Prostate gland (tissue), 2 donors: ENCODE measurements at regions not wholly inside any gene's neighbourhood (a gene's known extent, or its start where the extent isn't known, plus 50 kb on each side); places are given as distances from the start of the nearest gene placed in this dataset.

Experiments used
- POLR2A ChIP-seq: fragments of 450-650 bp; IDR thresholded peaks from one replicate; pipeline ENCODE4 v1.6.1; 2016; ENCODE audit warnings: antibody characterized with exemption, mild to moderate bottlenecking
- POLR2AphosphoS5 ChIP-seq: sonication (generic); formaldehyde crosslinking; IDR thresholded peaks from one replicate; pipeline ENCODE4 v1.6.1; 2017; ENCODE audit warnings: antibody characterized with exemption
- TF ChIP-seq, protein P1 (sequence below), 4 experiments: fragments of 200-600 bp in 2 of 4; fragments of 450-650 bp in 2 of 4; sonication (generic) in 2 of 4; IDR thresholded peaks; 1 replicate in 3 of 4; 2 replicates in 1 of 4; pipeline ENCODE4 v1.5.1; 2016 to 2019; ENCODE audit warnings: antibody characterized with exemption in 4 of 4, mild to moderate bottlenecking in 2 of 4, moderate library complexity in 2 of 4

DNA sequence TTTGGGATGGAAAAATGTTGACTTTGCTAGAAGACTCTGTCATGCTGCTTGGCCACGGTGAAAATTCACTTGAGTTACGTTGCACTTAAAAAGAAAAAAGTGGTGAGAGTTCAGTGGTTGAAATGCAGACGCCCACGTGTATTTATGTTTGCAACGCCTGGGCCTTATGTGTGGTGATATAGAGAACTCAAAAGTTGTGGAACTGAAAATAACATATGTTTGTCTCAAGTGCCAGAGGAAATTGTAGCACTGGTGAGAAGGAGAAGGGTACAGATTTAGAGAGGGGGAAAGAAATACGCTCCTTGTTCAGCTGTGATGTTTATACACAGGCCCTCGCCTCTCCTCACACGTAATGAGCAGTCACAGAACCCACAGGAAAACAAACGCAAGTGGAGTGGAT is 73.6 kb downstream of the EMX2 start:
- TF ChIP-seq, protein P1, sequence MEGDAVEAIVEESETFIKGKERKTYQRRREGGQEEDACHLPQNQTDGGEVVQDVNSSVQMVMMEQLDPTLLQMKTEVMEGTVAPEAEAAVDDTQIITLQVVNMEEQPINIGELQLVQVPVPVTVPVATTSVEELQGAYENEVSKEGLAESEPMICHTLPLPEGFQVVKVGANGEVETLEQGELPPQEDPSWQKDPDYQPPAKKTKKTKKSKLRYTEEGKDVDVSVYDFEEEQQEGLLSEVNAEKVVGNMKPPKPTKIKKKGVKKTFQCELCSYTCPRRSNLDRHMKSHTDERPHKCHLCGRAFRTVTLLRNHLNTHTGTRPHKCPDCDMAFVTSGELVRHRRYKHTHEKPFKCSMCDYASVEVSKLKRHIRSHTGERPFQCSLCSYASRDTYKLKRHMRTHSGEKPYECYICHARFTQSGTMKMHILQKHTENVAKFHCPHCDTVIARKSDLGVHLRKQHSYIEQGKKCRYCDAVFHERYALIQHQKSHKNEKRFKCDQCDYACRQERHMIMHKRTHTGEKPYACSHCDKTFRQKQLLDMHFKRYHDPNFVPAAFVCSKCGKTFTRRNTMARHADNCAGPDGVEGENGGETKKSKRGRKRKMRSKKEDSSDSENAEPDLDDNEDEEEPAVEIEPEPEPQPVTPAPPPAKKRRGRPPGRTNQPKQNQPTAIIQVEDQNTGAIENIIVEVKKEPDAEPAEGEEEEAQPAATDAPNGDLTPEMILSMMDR (IDR thresholded peaks at IDR 0.05) = no peak
- TF ChIP-seq POLR2A (no peak), POLR2AphosphoS5 (no peak)
